Midbrain (tissue), 1 donor: ENCODE measurements at regions not wholly inside any gene's neighbourhood (a gene's known extent, or its start where the extent isn't known, plus 50 kb on each side); places are given as distances from the start of the nearest gene placed in this dataset.

ENCODE experiments used
- DNase-seq: peaks from one replicate; lab custom pipeline; 2025; lab: John Stamatoyannopoulos, UW

DNA sequence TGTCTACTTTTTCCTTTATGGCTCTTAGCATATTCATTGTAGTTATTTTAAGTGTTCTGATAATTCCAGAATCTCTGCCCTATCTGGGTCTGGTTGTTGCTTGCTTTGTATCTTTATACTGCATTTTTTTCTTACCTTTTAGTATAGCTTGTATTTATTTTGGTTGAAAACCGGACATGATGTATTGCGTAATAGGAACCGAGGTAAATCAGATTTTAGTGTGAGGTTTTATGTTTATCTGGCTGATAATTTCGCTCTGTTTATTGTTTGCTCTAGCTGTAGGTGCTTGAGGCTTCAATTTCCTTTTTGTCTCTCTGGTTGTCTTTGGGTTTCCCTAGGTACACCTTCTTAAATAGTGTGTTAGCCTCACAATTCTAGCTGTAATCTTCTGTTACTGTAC is 263.8 kb upstream of the LCORL start:
- DNase-seq = no peak

DNA sequence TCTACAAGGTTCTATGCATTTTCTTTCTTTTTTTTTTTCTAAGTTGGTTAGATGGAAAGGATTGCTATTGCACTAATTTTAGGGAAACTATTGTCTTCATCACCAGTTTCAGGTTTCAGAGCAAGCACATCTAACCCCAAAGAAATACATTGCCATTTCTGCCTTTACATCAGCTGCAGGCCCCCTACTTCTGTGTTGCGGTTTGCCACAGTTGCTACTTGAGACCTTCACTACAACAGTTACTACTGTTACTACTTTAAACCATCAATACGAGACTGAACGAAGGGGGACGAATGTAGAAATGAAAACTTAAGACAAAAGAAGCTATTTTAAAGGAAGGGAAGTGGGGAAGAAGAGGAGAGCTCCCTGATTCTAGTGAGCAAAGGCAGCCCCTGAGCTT is 256.7 kb upstream of the LCORL start:
- no peak for DNase-seq

DNA sequence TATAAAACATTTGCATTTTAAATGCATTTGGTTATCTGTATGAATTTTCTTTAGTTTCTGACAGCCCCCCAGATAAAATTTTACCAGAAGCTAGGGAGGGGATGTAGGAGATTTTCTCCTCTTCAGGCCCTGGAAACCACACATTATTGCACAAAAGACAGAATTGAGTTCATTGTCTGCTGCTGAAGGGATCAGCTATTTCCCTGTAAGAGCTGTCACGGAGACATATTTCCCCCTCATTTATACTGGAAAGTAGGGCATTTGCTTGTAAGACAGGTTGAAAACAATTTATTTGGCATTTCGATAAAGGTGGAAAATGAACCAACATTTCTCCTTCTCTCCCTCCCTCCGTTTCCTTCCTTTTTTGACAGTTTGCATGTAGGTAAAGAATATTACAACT is 241.3 kb upstream of the LCORL start:
- DNase-seq = no peak

DNA sequence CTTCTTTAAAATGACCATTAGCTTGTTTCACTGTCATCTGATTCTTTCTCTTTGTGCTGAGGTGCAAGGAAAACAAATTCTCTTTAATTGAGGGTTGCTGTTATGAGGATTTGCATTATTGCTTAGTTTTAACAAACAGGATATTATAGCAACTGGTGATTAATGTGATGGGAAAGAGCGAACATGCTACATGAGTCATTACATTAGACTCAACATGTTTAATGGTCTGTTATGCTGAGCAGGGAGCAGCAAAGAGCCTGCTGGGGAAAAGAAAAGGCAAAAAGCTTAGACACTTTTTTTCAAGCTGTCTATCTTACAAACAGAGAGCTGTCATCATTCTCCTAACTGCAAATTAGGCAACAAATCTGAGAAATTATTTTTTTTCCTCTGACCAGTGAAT is 230.5 kb upstream of the LCORL start:
- DNase-seq = no peak

DNA sequence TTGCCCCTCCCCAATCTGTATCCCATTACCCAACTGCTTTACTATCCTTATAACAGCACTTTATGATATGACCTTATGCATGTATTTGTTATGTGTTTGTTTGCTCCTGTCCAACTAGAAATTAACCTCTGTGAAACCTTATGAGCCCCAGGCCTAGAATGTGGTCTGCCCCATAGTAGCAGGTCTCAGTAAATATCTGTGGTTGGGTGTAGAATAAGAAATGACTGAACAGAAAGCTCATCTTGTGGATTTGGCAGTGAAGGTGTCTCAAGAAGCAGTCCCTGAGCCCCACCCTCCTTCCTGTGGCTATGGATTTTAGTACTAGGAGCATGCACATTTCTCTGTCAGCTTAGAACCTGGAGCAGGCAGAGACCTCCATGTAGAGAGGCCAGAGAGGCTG is 229.0 kb upstream of the LCORL start:
- no peak for DNase-seq

DNA sequence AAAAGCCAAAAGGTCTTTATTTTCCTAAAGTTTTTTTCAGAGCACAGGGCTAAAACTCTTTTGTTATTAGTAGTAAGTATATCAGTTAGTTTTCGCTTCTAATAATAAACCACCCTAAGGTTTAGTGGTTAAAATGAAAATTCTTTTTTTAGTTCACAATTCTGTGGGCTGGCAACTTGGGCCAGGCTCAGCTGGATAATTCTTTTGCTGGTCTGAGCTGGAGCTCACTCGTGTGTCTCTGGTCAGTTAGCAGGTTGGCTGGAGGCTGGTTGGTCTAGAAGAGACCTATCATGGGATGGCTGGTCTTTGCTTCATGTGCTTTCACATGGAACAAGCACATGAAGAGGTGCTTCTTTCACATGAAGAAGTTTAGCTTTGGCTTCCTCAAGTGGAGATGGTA is 227.1 kb upstream of the LCORL start:
- DNase-seq = no peak

DNA sequence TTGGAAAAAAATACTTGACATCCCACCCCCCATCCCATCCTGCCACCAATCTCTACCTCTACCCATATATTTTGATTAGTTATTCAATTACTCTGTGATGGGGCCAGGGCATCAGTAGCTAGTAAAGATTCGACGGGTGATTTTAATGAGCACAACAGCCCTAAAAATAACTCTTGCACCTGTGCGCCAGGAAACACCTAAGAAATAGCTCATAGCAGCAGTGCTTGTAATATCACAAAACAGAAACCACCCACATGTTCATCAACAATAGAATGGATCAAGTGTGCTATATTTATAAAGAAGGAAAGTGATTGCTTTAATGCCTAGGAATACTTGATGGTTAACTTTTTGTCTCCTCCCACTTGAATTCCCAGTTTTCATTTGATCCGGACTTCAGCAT is 225.6 kb upstream of the LCORL start:
- no peak for DNase-seq

DNA sequence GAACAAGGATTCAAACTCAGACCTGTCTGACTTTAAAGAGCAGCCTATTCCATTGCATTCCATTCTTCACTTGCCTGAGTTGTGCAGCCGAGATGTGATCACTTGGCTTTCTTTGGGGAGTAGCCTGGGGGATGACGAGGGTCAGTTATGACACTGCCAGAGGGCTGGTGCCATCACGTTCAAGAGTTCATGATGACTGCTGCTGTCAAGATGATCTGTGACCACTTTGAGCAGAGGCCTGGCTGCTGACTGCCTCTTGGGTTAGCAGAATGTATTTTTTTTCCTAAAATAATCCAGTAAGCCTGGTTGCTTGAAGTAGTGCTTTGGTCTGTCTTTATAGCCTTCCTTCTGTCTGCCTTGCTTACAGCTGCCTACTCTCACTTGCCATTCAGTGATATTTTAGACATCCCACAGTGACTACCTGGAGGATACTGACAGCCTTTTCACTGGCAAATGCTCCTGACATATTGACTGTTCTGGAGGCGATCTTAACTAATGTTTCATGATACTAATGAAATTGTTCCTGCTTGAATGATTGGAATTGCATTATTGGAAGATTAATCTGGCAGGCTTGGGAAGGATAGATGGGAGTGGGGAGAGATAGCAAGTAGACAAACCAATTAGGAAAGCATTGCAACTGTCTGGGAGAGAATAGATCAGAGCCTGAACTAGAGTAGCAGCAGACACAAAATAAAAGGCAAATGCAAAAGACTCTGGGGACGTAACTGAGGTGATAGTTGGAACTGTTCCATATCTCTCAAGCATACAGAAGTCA is 221.6 kb upstream of the LCORL start:
- no peak for DNase-seq

DNA sequence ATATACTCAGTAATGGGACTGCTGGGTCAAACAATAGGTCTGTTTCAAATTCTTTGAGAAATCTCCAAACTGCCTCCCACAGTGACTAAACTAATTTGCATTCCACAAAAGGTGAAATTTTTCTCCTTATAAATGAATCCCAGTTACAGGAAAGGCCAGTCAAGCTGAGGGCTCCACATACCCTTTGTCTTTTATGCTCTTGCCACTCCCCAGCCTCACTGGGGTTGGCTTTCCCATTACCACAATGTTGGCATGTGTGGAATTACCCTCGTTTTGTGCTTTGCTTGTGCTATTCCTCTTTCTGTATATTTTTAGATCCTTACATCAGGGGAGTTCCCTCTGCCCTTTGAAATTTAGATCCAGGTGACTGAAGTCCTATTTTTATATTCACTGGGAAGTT is 220.2 kb upstream of the LCORL start:
- DNase-seq = no peak

DNA sequence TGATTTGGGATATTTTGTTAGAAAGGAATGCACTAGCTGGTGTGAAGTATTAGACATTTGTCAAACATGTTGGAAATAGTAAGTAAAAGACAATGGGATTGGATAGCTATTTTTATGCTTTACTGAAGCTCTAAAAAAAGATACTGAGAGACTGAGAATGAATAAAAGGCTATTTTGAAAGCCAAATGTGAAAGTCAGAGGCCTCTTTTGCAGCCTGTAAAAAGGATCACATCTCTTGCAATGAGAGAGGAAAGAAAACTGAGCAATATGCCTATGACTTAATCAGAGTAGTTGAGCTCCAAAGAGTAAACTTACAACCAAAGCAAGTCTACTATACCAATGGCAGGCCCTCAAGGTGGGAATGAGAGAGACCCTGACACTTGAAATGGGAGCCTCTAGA is 212.6 kb upstream of the LCORL start:
- DNase-seq = no peak

DNA sequence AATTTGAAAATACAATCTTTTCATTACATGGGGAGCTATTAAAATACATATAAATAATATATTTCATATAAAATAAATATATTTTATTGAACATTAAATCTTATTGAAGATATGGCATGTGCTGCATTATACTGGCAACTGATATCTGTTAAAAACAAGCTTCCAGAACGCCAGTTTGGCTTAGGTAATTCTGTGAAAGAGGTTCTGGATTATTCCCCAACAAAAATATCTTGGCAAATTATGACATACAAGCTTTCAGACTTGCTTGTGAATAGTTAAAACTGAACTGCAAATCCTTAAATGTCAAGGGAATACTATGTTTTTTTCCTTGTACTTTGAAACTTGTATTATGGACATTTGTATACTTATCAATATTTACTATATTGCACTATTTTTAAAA is 210.2 kb upstream of the LCORL start:
- no peak for DNase-seq

DNA sequence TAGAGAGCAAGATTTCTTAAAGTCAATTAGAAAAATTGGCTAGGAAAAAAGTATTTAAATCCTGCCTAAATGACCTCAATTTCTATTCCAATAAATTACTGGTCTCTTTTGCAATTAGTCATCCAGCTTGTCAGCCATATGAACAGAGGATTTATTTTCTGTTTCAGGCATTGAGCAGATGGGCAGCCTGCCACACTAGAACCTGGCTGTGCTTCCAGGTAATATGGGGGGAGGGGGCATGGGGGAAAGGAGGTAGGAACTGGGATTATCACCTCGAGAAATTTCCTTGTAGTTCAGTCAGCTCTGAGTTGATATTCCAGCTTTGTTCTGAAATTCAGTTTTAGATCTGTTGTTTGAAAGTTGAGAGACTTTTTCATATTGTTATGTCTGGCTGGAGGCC is 206.3 kb upstream of the LCORL start:
- no peak for DNase-seq

DNA sequence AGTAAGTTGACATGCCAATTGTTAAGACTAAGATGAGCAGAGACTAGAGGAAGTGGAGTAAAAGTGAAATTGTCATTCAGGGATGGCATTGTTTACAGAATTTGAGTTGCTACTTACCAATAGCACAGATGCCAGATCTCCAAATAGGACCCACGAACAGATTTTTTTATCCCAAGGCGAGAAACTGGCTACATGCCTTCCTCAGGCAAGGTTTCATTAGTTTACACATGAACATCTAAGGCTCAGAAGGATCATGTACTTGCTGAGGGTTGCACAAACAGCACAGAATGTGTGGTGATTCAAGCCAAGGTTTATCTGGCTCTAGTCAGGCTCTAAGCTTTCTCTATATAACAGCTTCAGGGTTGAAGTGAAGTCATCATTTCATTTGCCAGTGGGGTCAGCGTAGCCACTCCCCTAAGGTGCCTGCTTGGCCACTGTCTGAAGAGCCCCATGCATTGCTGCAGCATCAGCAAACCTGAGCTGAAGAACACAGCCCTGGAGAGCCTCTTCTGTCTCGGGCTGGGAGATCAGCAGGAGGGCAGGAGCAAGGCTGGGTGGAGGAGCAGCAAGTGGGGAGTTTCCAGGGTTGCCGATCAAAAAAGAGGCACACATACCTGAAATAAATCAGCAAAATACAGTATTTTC is 193.0 kb upstream of the LCORL start:
- no peak for DNase-seq

DNA sequence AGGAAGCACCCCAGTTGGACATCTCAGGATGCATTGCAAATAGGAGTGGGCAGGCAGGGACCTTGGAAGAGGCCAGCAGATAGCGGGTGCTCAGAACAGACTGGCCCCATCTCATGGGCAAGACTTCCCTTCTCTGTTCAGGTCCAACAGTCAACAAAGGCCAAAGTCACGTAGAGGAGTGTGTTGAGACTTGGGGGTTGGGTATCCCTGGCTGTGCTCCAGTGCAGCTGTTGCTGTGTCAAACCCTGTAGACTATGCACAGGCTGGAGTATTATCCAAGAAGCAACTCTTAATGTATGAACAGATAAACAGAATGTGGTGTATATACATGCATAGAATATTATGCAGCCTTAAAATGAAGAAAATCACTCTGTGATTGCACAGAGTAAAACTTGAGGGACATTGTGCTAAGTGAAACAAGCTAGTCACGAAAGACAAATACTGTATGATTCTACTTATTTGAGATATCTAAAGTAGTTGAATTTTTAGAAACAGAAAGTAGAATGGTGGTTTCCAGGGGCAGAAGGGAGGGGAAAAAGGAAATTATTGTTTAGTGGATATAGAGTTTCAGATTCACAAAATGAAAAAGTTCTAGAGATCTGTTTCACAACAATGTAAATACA is 192.1 kb upstream of the LCORL start:
- DNase-seq = no peak

DNA sequence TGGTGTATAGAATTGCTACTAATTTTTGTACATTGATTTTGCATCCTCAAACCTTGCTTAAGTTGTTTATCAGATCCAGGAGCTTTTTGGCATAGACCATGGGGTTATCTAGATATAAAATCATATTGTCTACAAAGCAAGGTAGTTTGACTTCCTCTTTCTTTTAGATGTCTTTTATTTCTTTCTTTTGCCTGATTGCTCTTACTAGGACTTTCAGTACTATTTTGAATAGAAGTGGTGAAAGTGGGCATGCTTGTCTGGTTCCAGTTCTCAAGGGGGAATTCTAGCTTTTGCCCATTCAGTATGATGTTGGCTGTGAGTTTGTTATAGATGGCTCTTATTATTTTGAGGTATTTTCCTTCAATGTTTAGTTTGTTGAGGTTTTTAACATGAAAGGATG is 187.9 kb upstream of the LCORL start:
- DNase-seq = no peak

DNA sequence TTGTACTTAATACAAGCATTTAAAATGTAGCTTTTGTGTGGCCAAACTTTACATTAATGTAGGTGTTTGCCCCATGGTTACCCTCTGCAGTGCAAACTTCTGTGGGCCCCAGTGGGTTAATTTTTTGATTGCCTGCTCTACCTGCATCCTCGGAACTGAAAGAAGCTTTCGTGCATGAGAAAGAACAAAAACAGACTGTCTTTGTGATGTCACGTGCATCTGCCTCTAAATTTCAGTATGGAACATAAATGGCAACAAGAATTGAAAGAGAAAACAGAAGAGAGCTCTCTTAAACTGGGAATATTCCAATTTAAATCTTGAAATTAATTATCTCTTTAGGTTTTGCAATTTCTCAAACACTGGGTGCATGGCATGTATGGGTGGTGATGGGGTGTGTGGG is 182.4 kb upstream of the LCORL start:
- no peak for DNase-seq

DNA sequence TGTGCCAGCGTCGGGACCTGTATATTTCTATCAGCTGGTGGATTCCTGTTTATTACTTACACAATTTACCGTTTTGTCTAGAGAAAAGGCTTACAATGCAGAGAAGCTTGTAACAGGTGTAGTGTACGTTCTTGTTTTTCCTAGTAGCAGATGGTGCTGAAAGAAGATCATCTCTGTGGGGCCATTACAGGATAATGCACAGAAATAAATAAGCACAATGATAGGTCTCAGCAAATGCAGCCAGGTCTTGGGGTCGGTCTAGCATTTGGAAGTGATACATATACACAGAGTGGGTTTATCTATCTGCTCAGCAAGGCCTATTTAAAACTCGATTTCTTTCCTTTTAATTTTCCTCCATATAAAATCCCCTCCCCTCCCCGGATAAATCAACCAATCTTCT is 180.9 kb upstream of the LCORL start:
- DNase-seq = no peak

DNA sequence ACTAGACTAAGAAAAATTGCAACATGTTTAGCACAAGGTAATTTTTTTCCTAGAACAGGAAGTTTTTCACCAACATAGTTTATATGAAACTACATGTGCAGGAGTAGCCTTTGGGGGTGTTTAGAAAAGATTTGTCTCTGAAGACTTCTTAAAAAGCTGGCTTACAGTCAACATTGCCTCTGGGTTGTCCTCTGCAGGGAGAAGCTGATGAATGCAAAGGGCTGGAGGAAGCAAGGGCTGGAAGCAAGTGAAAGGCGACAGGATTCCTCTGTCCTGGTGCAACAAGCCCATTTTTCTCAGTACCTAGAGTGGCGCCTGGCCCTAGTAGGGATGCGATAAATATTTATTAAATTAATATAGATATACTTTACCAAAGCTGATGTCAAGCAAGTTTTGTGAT is 180.3 kb upstream of the LCORL start:
- DNase-seq = no peak

DNA sequence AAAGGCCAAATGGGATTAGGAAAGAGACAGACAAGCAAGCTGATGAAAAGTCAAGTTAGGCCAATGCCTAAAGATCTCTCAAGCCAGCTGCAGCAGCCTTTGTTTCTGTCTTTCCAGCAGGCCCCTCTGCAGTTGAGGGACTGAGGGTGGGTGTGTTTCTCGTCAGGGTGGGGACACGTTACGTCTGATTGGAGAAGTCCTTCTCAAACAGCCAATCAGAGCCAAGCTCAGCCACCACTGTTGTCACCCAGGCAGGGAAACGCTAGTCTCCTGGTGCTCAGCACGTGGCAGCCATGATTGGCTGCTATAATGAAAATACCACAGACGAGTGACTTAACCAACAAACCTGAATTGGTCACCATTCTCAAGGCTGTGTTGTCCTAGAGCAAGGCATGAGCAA is 177.1 kb upstream of the LCORL start:
- no peak for DNase-seq

DNA sequence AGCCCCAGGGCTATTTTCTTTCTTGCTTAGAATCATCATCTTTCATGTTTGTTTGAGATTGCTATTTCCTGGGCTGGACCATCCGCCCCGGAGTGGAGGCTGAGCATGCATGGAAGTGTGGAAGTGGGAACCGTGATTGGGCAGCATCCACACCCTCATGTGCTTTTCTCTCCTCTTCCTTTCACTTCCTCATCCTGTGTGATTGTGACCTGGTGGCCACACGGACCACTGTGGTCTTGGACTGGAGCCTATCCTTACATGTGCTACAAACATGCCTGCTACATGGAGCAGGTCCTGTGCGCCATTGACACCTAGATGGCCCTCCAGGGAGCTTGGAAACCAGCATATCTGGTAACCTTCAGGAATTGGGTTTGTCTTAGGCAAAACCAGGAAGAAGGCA is 175.9 kb upstream of the LCORL start:
- DNase-seq = no peak

DNA sequence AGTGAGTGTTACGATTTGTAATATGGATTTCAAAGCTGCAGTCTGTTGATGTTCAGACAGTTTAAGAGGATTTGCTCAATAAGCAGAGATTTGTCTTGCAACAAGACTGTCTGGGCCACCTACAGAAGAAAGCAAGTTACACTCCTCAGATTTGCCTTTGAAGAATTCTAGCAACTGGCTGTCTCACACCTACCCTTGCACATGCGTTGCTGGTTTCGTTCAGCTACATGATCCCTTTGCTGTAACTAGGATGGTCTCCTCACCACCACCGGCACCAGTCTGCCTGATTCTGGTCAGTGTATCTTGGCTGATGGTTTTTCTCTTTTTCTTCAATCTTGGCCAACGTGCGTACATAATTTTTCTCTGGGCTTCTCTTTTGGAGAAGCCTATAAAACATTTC is 172.7 kb upstream of the LCORL start:
- no peak for DNase-seq

DNA sequence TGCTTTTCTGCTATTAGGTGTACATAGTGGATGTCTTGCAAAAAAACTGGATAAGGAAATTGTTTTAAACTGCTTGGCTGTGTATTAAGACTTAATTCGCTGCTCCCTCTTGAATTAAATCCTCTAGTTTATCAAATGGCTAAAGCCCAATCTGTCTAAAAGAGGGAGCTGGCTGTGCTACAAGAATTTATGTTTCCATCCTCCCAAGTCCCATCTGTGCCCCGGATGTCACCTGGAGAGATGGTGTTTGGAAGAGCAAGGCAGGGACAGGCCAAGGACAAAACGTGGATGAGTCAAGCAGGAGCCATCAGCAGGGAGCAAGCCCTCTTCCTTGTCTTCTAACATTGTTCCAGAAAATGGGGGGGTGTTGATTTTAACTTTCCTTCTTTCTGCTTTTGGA is 171.3 kb upstream of the LCORL start:
- no peak for DNase-seq

DNA sequence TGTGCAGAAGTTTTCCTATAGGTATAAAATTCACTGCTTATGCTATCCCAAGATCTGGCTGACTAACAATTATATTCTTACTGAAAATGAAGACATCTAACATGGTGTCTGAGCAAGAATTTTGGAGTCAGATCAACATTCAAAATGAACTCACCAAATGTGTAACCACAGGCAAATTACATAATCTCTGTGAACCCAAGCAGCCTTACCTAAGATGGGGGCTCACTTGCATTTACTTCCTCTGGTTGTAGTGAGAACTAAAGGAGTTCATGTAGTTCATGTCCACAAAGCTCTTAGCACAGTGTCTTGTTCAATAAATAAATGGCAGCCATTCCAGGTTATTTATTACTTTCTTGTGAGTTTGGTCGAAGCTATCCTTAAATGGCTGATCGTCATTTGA is 163.9 kb upstream of the LCORL start:
- no peak for DNase-seq

DNA sequence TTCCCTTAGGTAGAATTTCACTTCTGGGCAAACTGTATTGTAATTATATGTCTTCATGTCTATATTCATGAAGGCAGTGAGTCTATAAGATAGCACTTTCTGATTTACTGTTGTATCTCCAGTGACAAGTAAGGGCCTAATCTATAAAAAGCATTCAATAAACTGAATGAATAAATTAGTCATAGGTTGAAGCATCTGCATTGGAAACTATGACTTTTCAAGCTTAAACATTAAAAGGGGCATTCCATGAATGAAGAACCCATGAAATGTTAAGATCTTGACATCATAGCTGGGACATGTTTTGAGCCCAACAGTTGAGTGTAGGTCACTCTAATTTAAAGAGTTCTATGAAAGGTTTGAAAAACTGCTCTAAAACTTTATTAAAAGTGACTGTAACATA is 159.3 kb upstream of the LCORL start:
- no peak for DNase-seq
